ENCODE measurements at regions not wholly inside any gene's neighbourhood (a gene's known extent, or its start where the extent isn't known, plus 50 kb on each side); places are given as distances from the start of the nearest gene placed in this dataset.

GRCh38 chr18:5630900-5631413 lies 87.2 kb upstream of the EPB41L3 start:
- TF ChIP-seq CTCF (conservative IDR thresholded peaks at IDR 0.05) = no peak
- no peak for TF ChIP-seq EZH2 (IDR thresholded peaks at IDR 0.05; ENCODE audit: low read depth)
